Activated CD4-positive, alpha-beta T cell treated with anti-CD3 and anti-CD28 coated beads, Interleukin-2, amount 50 U/mL, for 1 hour (primary cell): ENCODE measurements at regions not wholly inside any gene's neighbourhood (a gene's known extent, or its start where the extent isn't known, plus 50 kb on each side); places are given as distances from the start of the nearest gene placed in this dataset.

Source experiments
- DNase-seq: peaks from one replicate; pipeline ENCODE4 v3.0.0-alpha.2; 2020

GRCh38 chr11:33520112-33520511 is 180.5 kb downstream of the C11orf91 start:
- DNase-seq: no peak

GRCh38 chr11:33515347-33515746 is 185.3 kb downstream of the C11orf91 start:
- DNase-seq: no peak

DNA sequence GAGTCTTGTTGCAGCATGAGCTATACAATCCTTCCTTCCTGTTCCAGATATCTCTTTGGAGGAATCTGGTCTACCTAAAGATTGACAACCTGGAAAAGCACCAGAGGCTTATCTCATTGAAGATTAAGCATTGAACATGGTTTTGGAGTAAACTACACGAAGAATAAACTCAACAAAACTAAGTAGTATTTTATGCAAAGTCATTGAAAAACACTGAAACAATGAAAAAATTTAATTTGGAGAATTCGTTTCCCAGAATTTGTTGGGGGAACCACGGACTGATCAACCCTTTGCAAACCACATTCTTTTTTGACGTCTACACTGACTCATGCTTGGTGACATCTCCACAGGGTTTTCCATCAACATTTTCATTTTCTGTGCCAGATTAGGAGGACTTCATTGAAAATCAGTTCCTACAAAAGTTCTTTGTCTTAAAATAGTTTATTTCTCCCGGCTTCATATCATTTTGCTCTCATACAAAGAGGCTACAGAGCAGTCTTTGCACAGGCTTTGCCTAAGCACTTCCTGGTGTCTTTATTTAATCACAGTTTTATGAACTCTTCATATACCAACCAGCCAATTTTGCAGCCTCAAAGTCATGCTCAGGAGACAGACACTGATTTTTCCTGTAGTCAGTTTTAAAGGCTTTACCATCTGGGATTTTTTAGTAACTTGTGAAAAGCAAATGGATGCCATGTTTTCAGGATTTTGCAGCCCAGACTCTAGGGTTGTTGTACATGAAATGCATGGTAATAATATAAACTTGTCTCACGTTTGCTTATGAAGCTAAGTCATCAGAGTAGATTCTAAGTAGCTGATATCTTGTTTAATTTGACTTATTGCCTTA is 186.3 kb downstream of the C11orf91 start:
- no peak for DNase-seq

GRCh38 chr11:33509632-33510031 is 191.0 kb downstream of the C11orf91 start:
- no peak for DNase-seq

- DNase-seq: no peak
Measured at GRCh38 chr11:33507967-33508366, 192.7 kb downstream of the C11orf91 start.

DNA sequence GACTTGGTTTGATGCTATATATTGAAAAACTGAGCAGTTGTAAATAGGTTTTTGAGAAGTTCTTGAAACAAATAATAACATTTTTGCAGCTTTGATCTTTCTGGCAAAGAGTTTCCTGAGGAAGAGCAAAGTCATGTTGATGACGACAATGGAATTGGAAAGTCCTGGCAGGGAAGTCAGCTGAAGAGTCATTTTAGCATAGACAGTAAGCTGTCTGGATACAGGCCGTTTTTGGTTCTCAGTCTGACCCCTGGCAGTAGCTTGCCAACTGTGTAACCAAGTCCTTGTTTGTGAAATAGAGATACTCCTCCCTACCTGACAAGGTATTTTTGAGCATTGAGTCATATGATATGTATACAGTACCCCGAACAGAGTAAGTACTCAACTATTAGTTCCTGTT is 193.3 kb downstream of the C11orf91 start:
- no peak for DNase-seq

DNA sequence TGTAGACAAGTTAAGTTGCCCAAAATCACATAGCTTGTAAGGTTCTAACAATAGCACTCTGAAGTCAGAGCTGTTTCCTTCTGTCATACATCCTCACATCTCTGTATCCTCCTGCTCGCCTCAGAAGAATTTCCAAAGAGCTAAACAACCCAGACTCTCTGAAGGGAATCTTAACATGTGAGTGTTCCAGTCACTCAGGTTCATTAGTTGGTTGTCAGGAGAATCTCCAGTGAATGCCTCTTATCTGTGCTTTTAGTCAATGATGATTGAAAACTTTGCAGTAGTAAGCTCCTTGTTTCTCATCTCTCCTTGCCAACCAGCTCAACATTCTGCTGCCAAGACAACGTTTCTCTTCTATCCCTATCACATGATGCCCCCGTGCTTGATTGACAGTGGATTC is 195.5 kb downstream of the C11orf91 start:
- DNase-seq: no peak

GRCh38 chr11:33500861-33501479 is 199.7 kb downstream of the C11orf91 start:
- no peak for DNase-seq

DNA sequence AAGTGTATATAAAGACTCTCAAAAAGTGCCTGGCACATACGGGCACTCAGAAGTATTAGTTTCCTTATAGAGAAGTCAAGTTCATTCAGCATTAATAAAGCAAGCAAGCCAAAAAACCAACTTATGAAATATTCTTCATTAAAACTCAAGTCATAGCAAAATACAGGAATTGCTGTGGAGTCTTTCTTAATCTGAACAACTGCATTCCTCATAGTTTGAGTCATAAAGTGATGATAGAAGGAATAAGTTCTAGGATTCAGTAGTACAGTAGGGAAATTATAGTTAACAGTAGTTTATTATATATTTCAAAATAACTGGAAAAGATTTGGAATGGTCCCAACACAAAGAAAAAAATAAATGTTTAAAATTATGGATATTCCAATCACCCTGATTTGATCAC is 200.3 kb downstream of the C11orf91 start:
- DNase-seq: no peak

DNA sequence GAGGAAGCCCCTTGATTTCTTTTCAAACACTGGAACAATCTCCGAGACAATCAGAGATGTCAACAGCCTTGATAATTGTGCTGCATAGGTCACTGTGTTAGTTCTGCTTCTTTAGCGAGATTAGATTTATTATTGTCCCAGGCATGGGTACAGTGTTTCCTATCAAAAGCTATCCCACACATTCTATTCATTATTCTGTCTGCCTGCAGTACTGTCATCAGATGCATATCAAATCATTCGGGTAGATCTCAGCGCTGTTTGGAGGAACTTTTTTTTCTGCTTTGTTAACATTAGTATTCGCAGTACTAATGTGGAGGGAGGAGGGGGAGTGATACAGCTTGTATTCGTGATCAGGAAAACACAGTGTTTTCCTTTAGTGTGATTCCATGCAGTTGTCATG is 208.0 kb downstream of the C11orf91 start:
- no peak for DNase-seq

- no peak for DNase-seq
Measured at GRCh38 chr11:33490842-33491370, 209.7 kb downstream of the C11orf91 start.

GRCh38 chr11:33488971-33489370 is 211.7 kb downstream of the C11orf91 start:
- DNase-seq: no peak

GRCh38 chr11:33480626-33481025 is 220.0 kb downstream of the C11orf91 start:
- DNase-seq: no peak

DNA sequence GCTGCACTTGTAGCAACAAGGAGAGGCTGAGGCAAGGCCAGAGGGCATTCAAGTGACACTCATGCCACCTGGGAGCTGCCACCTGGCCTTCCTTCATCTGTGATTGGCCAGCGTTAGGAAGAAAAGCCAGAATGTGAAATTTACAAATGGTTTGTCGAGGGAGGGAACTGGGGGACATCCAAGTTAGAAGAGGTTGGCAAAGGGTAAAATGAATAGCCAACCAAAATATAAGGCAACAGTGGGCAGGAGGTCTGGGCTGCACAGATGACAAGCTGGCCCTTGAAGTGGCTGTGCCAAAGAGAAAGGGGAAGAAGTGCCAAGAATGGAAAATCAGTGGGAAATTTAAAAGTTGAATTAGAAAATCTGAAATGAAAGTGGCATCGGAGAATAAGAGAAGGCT is 221.4 kb downstream of the C11orf91 start:
- no peak for DNase-seq

GRCh38 chr11:33478111-33478573 is 221.0 kb downstream of the HIPK3 start:
- DNase-seq: no peak

DNA sequence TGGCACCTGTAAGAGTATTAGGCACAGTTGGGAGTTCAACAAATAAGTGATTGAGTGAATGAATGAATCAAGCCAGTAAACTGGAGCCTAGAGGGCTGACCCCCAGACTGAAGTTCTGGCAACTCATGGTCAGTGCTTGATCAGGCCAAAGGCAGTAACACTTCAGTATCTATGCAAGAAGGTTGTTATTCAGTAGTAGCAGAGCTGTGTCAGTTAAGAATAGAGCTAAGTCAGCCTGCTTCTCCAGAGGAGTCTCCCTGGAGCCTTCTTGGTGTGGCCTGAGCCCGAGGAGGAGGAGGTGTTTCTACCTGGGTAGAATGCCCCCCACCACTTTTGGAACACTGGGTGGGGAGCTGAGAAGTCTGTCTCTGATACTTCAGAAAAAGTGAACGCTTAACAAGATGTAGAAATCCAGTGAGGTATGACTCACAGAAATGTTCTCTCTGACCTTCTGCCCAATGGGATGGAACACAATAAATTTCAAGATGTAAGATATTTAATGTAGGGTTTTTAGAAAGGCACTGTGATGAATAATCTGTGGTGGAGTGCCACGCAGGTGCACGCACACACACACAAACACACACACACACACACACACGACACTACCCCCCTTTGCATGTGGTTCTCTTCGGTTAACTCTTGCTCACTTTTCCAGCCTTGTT is 219.9 kb downstream of the HIPK3 start:
- DNase-seq: no peak

DNA sequence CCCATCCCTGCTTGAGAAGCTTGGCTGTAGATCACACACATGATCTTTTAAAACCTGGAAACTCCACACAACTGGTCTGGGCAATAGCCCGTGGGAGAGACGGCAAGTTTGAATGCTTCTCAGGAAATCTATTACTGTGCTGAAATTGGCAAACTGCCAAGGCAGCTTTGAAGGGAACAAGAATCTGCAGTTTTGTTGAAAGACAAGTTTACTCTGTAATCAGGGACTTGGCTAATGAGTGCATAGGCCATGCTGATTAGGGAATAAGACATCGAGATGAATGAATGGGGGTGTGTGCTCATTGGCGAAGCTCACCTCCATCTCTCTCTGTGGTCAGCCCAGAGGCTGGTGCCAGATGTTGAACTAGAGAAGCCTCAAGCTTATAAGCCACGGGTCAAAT is 218.8 kb downstream of the HIPK3 start:
- no peak for DNase-seq

- DNase-seq: no peak
Measured at GRCh38 chr11:33474866-33475265, 217.7 kb downstream of the HIPK3 start.

DNA sequence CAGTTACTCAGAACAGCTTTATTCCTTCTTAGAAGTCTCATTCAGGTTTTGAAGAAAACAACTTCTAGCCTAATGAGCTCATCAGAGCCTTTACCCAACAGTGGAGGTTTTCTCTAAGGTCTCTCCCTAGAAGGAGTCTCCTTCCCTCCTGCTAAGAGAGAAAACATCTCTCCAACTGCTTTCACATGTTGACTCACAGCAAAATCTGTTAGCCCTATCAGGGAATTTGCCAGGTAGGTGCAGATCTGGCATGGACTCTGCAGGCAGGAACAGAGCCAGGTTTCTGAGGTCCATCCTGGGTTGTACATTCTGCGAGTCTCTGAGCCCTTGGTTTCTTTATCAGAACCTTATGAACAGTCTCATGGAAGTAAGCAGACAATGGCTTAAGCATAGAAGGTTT is 214.4 kb downstream of the HIPK3 start:
- no peak for DNase-seq

GRCh38 chr11:33467966-33468365 is 210.8 kb downstream of the HIPK3 start:
- no peak for DNase-seq

GRCh38 chr11:33463059-33463458 is 205.9 kb downstream of the HIPK3 start:
- no peak for DNase-seq

GRCh38 chr11:33461369-33462125 is 204.4 kb downstream of the HIPK3 start:
- DNase-seq: no peak

DNA sequence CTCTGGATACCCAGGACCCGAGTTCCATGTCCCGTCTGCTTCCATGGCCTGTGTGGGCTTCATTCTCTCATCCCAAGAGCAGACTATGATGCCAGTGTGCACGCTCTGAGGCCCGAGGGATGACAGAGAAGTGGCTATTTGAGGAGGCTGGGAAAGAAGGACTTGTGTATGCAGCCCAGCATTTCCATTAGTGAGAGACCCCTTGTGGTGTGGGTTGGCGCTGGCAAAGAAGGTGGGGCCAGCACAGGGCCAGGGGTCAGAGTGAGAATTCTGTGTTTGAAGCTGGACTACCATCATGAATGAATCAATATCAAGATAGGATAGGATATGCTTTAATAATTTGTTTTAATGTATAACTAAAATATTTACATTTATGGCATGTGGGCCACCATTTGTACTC is 200.8 kb downstream of the HIPK3 start:
- no peak for DNase-seq
